Endothelial cell of umbilical vein (primary cell): ENCODE measurements at regions not wholly inside any gene's neighbourhood (a gene's known extent, or its start where the extent isn't known, plus 50 kb on each side); places are given as distances from the start of the nearest gene placed in this dataset.

Experiments used
- BruUV-seq: library from RNA; stranded (reverse); fragments of 400-500 nt; replicated peaks from 2 replicates; lab custom pipeline; 2021; lab: Mats Ljungman, UMichigan
- CTCF ChIA-PET: fragments of 300-600, 350-600 bp; sonication (Branson Sonifier 250); formaldehyde crosslinking; loops from one replicate; lab custom pipeline; 2021; ENCODE audit warnings: antibody characterized with exemption, inconsistent platforms; lab: Charles Lee
- POLR2A ChIA-PET: fragments of 300-600, 350-600 bp; sonication (Branson Sonifier 250); formaldehyde crosslinking; loops from one replicate; lab custom pipeline; 2021; ENCODE audit warnings: antibody characterized with exemption, inconsistent platforms; lab: Charles Lee
- DNase-seq: peaks from one replicate; pipeline ENCODE4 v3.0.0-alpha.2; 2011; ENCODE audit warnings: low read depth, low spot score
- FAIRE-seq: peaks from 2 replicates; lab custom pipeline; 2011; peaks lifted over from hg19 to GRCh38; lab: Jason Lieb, UNC
- H2AFZ ChIP-seq: 2 replicates; pipeline ENCODE4 v1.6.0; 2012; ENCODE audit warnings: low read depth, low read length, control low read depth, inconsistent platforms
- H3K27ac ChIP-seq: 2 replicates; pipeline ENCODE4 v1.5.1; 2011; ENCODE audit warnings: low read depth, mild to moderate bottlenecking, control low read depth, low read length, moderate library complexity; ENCODE audit not compliant: insufficient read depth
- H3K27me3 ChIP-seq, 2 experiments: 2 replicates each; pipeline versions ENCODE4 v1.6.0 to v1.6.1; 2011; ENCODE audit warnings: low read length in 2 of 2, mixed read lengths in 1 of 2; ENCODE audit not compliant: control insufficient read depth in 2 of 2, insufficient read depth in 2 of 2
- H3K36me3 ChIP-seq, 2 experiments: 2 replicates in 1 of 2; 3 replicates in 1 of 2; pipeline ENCODE4 v1.5.1; 2011; ENCODE audit warnings: low read length in 2 of 2, mild to moderate bottlenecking in 1 of 2, moderate library complexity in 1 of 2; ENCODE audit not compliant: control insufficient read depth in 2 of 2, insufficient read depth in 2 of 2; ENCODE audit errors: extremely low read depth in 1 of 2
- H3K4me1 ChIP-seq: 3 replicates; pipeline ENCODE4 v1.5.1; 2011; ENCODE audit warnings: mild to moderate bottlenecking, low read length; ENCODE audit not compliant: control insufficient read depth, insufficient read depth; ENCODE audit errors: extremely low read depth
- H3K4me2 ChIP-seq: 2 replicates; pipeline ENCODE4 v1.6.1; 2011; ENCODE audit warnings: low read length, control low read depth, mixed read lengths; ENCODE audit not compliant: insufficient read depth
- H3K4me3 ChIP-seq, 3 experiments: fragments of 200-600 bp in 1 of 3; sonication (generic), shearing (Covaris generic) in 1 of 3; replicated peaks in 1 of 3; 2 replicates each; pipeline ENCODE4 v1.5.1; 2011 to 2016; ENCODE audit warnings: control low read depth in 3 of 3, low read length in 3 of 3, mild to moderate bottlenecking in 2 of 3, inconsistent platforms in 1 of 3, low read depth in 1 of 3, moderate library complexity in 1 of 3; ENCODE audit not compliant: insufficient read depth in 1 of 3
- H3K79me2 ChIP-seq: 2 replicates; pipeline ENCODE4 v1.6.0; 2012; ENCODE audit warnings: low read length, inconsistent platforms; ENCODE audit not compliant: control insufficient read depth, insufficient read depth
- H3K9ac ChIP-seq: replicated peaks from 2 replicates; pipeline ENCODE3; 2011; ENCODE audit warnings: low read length, control low read depth; ENCODE audit not compliant: insufficient read depth; ENCODE audit errors: extremely low read depth
- H3K9me1 ChIP-seq: replicated peaks from 3 replicates; pipeline ENCODE4 v1.6.0; 2011; ENCODE audit warnings: mild to moderate bottlenecking, low read length; ENCODE audit not compliant: control insufficient read depth, insufficient read depth; ENCODE audit errors: extremely low read depth
- H3K9me3 ChIP-seq: replicated peaks from 2 replicates; pipeline ENCODE4 v1.5.1; 2012; ENCODE audit warnings: low read length, inconsistent platforms; ENCODE audit not compliant: control insufficient read depth, insufficient read depth
- H4K20me1 ChIP-seq: replicated peaks from 2 replicates; pipeline ENCODE3; 2011; ENCODE audit warnings: mild to moderate bottlenecking, low read length; ENCODE audit not compliant: control insufficient read depth, insufficient read depth; ENCODE audit errors: extremely low read depth
- CTCF ChIP-seq, 2 donors: IDR thresholded peaks; 1 replicate in 1 of 2; 2 replicates in 1 of 2; pipeline ENCODE4 v1.5.1; 2011; ENCODE audit warnings: low read length in 2 of 2, mild to moderate bottlenecking in 2 of 2, moderate library complexity in 2 of 2, control low read depth in 1 of 2, inconsistent platforms in 1 of 2, low read depth in 1 of 2; ENCODE audit not compliant: insufficient read depth in 1 of 2; ENCODE audit errors: extremely low read depth in 1 of 2
- EZH2 ChIP-seq: IDR thresholded peaks from 2 replicates; pipeline ENCODE4 v1.6.1; 2012; ENCODE audit warnings: borderline replicate concordance, low read depth, mild to moderate bottlenecking, moderate library complexity, low read length, inconsistent platforms; ENCODE audit not compliant: severe bottlenecking
- FOS ChIP-seq: IDR thresholded peaks from 2 replicates; pipeline ENCODE4 v1.6.1; 2011; ENCODE audit warnings: mild to moderate bottlenecking, low read length, moderate library complexity, borderline replicate concordance; ENCODE audit not compliant: insufficient read depth
- GATA2 ChIP-seq: IDR thresholded peaks from 2 replicates; pipeline ENCODE4 v1.7.0; 2011; ENCODE audit warnings: low read depth, mild to moderate bottlenecking, moderate library complexity, mixed read lengths, low read length; ENCODE audit not compliant: insufficient read length, insufficient read depth
- JUN ChIP-seq: IDR thresholded peaks from 2 replicates; pipeline ENCODE4 v1.6.1; 2011; ENCODE audit warnings: borderline replicate concordance, low read depth; ENCODE audit not compliant: insufficient read length, insufficient read depth
- MAX ChIP-seq: IDR thresholded peaks from 2 replicates; pipeline ENCODE4 v1.6.1; 2011; ENCODE audit not compliant: insufficient read depth, insufficient read length
- MYC ChIP-seq: IDR thresholded peaks from one replicate; pipeline ENCODE4 v1.6.1; 2011; ENCODE audit warnings: mild to moderate bottlenecking, low read depth, low read length
- POLR2A ChIP-seq: IDR thresholded peaks from 2 replicates; pipeline ENCODE4 v1.6.1; 2012; ENCODE audit warnings: low read depth, mild to moderate bottlenecking, control low read depth, low read length
- POLR2AphosphoS5 ChIP-seq: IDR thresholded peaks from 2 replicates; pipeline ENCODE4 v1.6.1; 2012; ENCODE audit warnings: low read depth, mild to moderate bottlenecking, control low read depth, low read length, moderate library complexity; ENCODE audit not compliant: insufficient read depth
- dilution Hi-C: fragments of 300-500 bp; cut with MboI; formaldehyde crosslinking; loops from one replicate; pipeline ENCODE4 v1.15.0; 2019; ENCODE audit warnings: low sequenced_read_pairs; ENCODE audit not compliant: extremely low pct_ligation_motif_present
- intact Hi-C: fragments of 100-400 bp; cut with micrococcal nuclease; formaldehyde crosslinking; loops from one replicate; pipeline ENCODE4 v1.10.0; 2022

GRCh38 chr6:74581681-74582080 is 624.2 kb downstream of the COL12A1 start:
- Histone ChIP-seq H3K27ac (no peak overlapping the region), H3K4me3 (no peak overlapping the region), H4K20me1 (no peaks in the 10 kb centered on the region), H3K36me3 (no peaks in the 10 kb centered on the region), H3K9me1 (no peaks in the 10 kb centered on the region), H3K4me2 (no peak overlapping the region), H3K9ac (no peak overlapping the region), H3K4me1 (no peaks in the 10 kb centered on the region), H3K27me3 (no peaks in the 10 kb centered on the region), H3K79me2 (no peaks in the 10 kb centered on the region), H3K9me3 (no peaks in the 10 kb centered on the region), H2AFZ (no peak overlapping the region)
- dilution Hi-C loops (no loop called here), intact Hi-C loops (no loop called here)
- ChIA-PET POLR2A (no interaction called here), CTCF (interaction anchor here (1.2 to 1.3 kb wide), 2 partner anchors 307 to 623 kb away, joined by 3 to 4 read pairs; no protein-coding TSS in a partner anchor)
- TF ChIP-seq MYC (no peak), CTCF (IDR thresholded peaks at IDR 0.05; ENCODE audit: extremely low read depth in 1 of 2, insufficient read depth in 1 of 2, low read depth in 1 of 2, low read length in 2 of 2) (no peak), EZH2 (no peak), POLR2AphosphoS5 (no peak), MAX (no peak), FOS (no peak), JUN (no peak), POLR2A (no peak), GATA2 (no peak)
- DNase-seq, result no peak
- BruUV-seq, result no TSS peak
- no peak for FAIRE-seq
